Heart left ventricle (tissue), 16 donors: ENCODE measurements at regions not wholly inside any gene's neighbourhood (a gene's known extent, or its start where the extent isn't known, plus 50 kb on each side); places are given as distances from the start of the nearest gene placed in this dataset.

ENCODE experiments used
- ATAC-seq, 4 donors: fragments of 200-7000 bp; cut with Tn5 transposase; one replicate each; pipeline ENCODE4 v1.9.1; 2020 to 2022; ENCODE audit warnings: moderate library complexity in 4 of 4, mild to moderate bottlenecking in 3 of 4, moderate number of reproducible peaks in 1 of 4
- DNase-seq, 5 donors: peaks; one replicate each; pipeline ENCODE4 v3.0.0-alpha.2; 2020
- H3K27ac ChIP-seq, 12 donors: fragments of 200-600 bp; sonication (generic) in 4 of 12; one replicate each; pipeline versions ENCODE4 v1.5.0 to v1.8.0; 2016 to 2022; ENCODE audit warnings: mild to moderate bottlenecking in 2 of 12
- H3K27me3 ChIP-seq, 9 donors: fragments of 200-600 bp; sonication (generic) in 2 of 9; one replicate each; pipeline versions ENCODE4 v1.5.1 to v1.8.0; 2016 to 2022; ENCODE audit warnings: mild to moderate bottlenecking in 3 of 9
- H3K36me3 ChIP-seq, 9 donors: fragments of 200-600 bp; sonication (generic) in 2 of 9; one replicate each; pipeline versions ENCODE4 v1.5.0 to v1.8.0; 2018 to 2022; ENCODE audit warnings: mild to moderate bottlenecking in 2 of 9
- H3K4me1 ChIP-seq, 12 donors: fragments of 200-600 bp; sonication (generic) in 4 of 12; one replicate each; pipeline versions ENCODE4 v1.5.0 to v1.8.0; 2016 to 2022; ENCODE audit warnings: mild to moderate bottlenecking in 3 of 12
- H3K4me3 ChIP-seq, 12 donors: fragments of 200-600 bp; sonication (generic) in 4 of 12; one replicate each; pipeline versions ENCODE4 v1.5.0 to v1.8.0; 2017 to 2022; ENCODE audit warnings: mild to moderate bottlenecking in 9 of 12, moderate library complexity in 4 of 12
- H3K9me3 ChIP-seq, 12 donors: fragments of 200-600 bp; sonication (generic) in 4 of 12; one replicate each; pipeline versions ENCODE4 v1.5.0 to v1.8.0; 2016 to 2022; ENCODE audit warnings: mild to moderate bottlenecking in 1 of 12
- POLR2A ChIP-seq, 2 donors: fragments of 450-650 bp; IDR thresholded peaks; one replicate each; pipeline ENCODE4 v1.6.1; 2017; ENCODE audit warnings: antibody characterized with exemption in 2 of 2, mild to moderate bottlenecking in 2 of 2, moderate library complexity in 2 of 2
- WGBS, 4 donors: extraction: QIAGEN DNeasy Blood & Tissue Kit in 2 of 4; methylation state at CpG; one replicate each; pipeline versions ENCODE4 v1.1.5 to v1.1.7; 2013 to 2018; 5-methylcytosine and 5-hydroxymethylcytosine counted together
- intact Hi-C, 10 donors: fragments of 100-400 bp; cut with DNase I; formaldehyde crosslinking; loops; one replicate each; pipeline versions ENCODE4 v1.11.1 to v1.14.2; 2022
- TF ChIP-seq, protein P1 (sequence below), 12 donors: fragments of 200-600 bp; sonication (generic) in 4 of 12; IDR thresholded peaks; one replicate each; pipeline versions ENCODE4 v1.5.0 to v1.8.0; 2018 to 2022; ENCODE audit warnings: antibody characterized with exemption in 12 of 12, mild to moderate bottlenecking in 5 of 12
- donor health status: ischemic (EF 13 %, LVEDD 7.1; RV severe dilation, severe dysfunction).
- donor health status: healthy with polysubstance abuse.
- donor health status: DM: no; HTN: yes; CAD: no.
- donor health status: DM: no; HTN: no; CAD: no.
- donor health status: ischemic (EF 25% LVEDD 6.9; RV normal size, moderate dysfunction).
- donor health status: ischemic (EF 25% LVEDD 5.7; RV mildly dilated, moderate dysfunction).
- donor health status: healthy.
- donor health status: DM: yes; HTN: yes; CAD: no.
- donor health status: ischemic (EF 35%, LVEDD 5.7; RV mildly dilated, moderate dysfunction).
- donor health status: nonischemic (EF 11% LVEDD 7.7; RV severe dilation, severe dysfunction).
- donor health status: DM: yes; HTN: yes; CAD: no.
- donor health status: PGD.
- donor health status: ischemic (EF 29% LVEDD 5.4; RV normal size, mild dysfunction).
- donor health status: nonischemic (EF 23%, LVEDD 6.1; RV moderate dilation, normal function).

DNA sequence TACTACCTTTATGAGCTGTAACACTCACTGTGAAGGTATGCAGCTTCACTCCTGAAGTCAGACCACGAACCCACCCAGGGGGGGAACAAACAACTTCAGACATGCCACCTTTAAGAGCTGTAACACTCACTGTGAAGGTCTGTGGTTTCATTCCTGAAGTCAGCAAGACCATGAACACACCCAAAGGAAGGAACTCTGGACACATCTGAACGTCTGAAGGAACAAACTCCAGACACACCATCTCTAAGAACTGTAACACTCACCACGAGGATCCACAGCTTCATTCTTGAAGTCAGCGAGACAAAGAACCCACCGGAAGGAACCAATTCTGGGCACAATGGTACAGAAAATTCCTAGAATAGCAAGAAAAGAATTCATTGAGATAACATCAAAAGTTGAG is 1796.5 kb upstream of the MIR17HG start:
- 47 to 76% (median 67%) methylated on average over 5 of the region's 5 CpGs for WGBS, 4 donors

DNA sequence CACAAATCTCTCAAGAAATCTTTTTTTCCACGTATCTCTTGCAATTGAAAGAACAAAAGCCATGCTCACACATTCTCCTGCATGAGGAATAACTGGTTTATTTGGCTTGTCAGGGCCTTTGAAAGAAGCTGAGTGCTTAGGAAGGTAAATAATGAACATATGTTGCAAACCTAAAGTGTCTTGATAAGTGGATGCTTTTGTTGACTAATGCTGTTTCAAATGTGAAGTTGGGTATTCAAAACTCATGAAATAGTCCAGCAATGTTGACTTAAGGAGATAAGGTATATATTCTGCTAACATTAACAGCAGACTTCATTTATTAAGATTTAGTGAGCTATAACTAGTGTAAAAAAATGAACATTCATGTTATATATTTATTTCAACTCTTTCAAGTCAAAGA is 1792.7 kb upstream of the MIR17HG start:
- H3K4me3 ChIP-seq, result no peak overlapping the region
- no peaks in the 10 kb centered on the region for H3K4me1 ChIP-seq
- TF ChIP-seq POLR2A (IDR thresholded peaks at IDR 0.05), result no peak
- TF ChIP-seq, protein P1, sequence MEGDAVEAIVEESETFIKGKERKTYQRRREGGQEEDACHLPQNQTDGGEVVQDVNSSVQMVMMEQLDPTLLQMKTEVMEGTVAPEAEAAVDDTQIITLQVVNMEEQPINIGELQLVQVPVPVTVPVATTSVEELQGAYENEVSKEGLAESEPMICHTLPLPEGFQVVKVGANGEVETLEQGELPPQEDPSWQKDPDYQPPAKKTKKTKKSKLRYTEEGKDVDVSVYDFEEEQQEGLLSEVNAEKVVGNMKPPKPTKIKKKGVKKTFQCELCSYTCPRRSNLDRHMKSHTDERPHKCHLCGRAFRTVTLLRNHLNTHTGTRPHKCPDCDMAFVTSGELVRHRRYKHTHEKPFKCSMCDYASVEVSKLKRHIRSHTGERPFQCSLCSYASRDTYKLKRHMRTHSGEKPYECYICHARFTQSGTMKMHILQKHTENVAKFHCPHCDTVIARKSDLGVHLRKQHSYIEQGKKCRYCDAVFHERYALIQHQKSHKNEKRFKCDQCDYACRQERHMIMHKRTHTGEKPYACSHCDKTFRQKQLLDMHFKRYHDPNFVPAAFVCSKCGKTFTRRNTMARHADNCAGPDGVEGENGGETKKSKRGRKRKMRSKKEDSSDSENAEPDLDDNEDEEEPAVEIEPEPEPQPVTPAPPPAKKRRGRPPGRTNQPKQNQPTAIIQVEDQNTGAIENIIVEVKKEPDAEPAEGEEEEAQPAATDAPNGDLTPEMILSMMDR (IDR thresholded peaks at IDR 0.05), result no peak
- ATAC-seq (no peak), DNase-seq (no peak)
- intact Hi-C loops, result no loop called here
- WGBS, 4 donors, result 50 to 63% (median 58%) methylated on average over 1 of the region's 1 CpG
- H3K27me3 ChIP-seq, result no peaks in the 10 kb centered on the region
- H3K9me3 ChIP-seq, result peaks cover 0 to 7% (median 0%) of the 10 kb centered on the region in 12 donors
- no peaks in the 10 kb centered on the region for H3K36me3 ChIP-seq
- H3K27ac ChIP-seq, result no peak overlapping the region

More for the DNA sequence above, 1796.5 kb upstream of the MIR17HG start:
- TF ChIP-seq, protein P1 (IDR thresholded peaks at IDR 0.05), result no peak
- no peak for TF ChIP-seq POLR2A (IDR thresholded peaks at IDR 0.05)
- H3K36me3 ChIP-seq, result no peaks in the 10 kb centered on the region
- H3K4me3 ChIP-seq, result no peak overlapping the region
- H3K27me3 ChIP-seq, result no peaks in the 10 kb centered on the region
- no peaks in the 10 kb centered on the region for H3K4me1 ChIP-seq
- intact Hi-C loops, result no loop called here
- no peaks in the 10 kb centered on the region for H3K9me3 ChIP-seq
- ATAC-seq (no peak), DNase-seq (no peak)
- H3K27ac ChIP-seq, result no peak overlapping the region

DNA sequence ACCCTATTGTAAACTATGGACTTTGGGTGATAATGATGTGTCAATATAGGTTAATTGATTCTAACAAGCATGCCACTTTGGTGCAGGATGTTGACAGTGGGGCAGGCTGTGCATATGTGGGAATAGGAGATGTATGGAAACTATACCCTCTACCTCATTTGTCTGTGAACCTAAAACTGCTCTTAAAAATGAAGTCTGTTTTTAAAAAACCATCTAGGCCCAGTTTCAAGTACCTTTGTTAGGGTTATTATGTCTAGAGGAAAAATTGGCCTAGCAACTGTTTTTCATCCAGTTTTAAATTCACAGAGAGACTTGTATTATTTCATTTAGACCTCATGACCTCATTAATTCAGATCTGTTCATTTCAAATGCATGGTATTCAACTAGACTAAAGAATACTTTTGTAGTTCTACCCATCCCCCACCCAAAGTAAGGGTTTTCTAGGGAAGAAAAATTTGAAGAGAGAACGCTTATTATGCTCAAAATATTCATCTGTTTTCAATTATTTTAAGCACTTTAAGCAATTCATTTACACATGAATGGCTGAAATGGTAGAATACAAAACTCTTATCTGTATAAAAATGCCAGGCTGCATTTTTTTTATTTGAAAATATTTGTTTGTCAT is 1781.9 kb upstream of the MIR17HG start:
- Histone ChIP-seq H3K4me3 (no peak overlapping the region), H3K9me3 (peaks cover 0 to 6% (median 0%) of the 10 kb centered on the region in 12 donors), H3K27me3 (no peaks in the 10 kb centered on the region), H3K36me3 (no peaks in the 10 kb centered on the region), H3K4me1 (no peaks in the 10 kb centered on the region), H3K27ac (no peak overlapping the region)
- DNase-seq, result no peak
- intact Hi-C loops, result no loop called here
- no peak for TF ChIP-seq POLR2A (IDR thresholded peaks at IDR 0.05)
- TF ChIP-seq, protein P1 (IDR thresholded peaks at IDR 0.05), result no peak
- no peak for ATAC-seq
- WGBS, 4 donors, result 69 to 81% (median 74%) methylated on average over 1 of the region's 1 CpG

DNA sequence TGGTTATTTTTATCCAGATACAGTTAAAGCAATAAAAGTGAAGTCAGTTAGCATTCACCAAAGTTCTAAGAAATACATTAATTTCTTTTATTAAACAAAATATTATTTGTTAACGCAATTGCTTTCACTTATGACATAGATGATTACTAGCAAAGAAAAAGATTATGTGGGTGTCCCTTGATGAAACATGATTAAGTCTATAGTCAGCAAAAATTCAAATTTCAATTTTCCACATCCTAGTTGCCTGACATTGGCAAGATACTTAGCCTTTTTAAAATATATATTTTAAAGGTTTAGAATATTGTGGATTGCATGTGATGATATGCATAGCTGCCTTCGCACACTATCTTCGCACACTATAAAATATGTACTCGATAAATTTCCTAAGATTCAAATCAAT is 1780.5 kb upstream of the MIR17HG start:
- Histone ChIP-seq H3K9me3 (peaks cover 0 to 15% (median 0%) of the 10 kb centered on the region in 12 donors), H3K4me3 (no peak overlapping the region), H3K27ac (no peak overlapping the region), H3K27me3 (no peaks in the 10 kb centered on the region), H3K4me1 (no peaks in the 10 kb centered on the region), H3K36me3 (no peaks in the 10 kb centered on the region)
- intact Hi-C loops, result no loop called here
- DNase-seq (no peak), ATAC-seq (no peak)
- TF ChIP-seq POLR2A (IDR thresholded peaks at IDR 0.05), result no peak
- TF ChIP-seq, protein P1 (IDR thresholded peaks at IDR 0.05), result no peak
- 86 to 98% (median 94%) methylated on average over 4 of the region's 4 CpGs for WGBS, 4 donors
